ENCODE measurements at regions not wholly inside any gene's neighbourhood (a gene's known extent, or its start where the extent isn't known, plus 50 kb on each side); places are given as distances from the start of the nearest gene placed in this dataset.

GRCh38 chr11:103703954-103704353 is 332.5 kb upstream of the DDI1 start:
- Histone ChIP-seq H3K27me3 (ENCODE audit: insufficient read depth, low read depth, low read length) (no peaks in the 10 kb centered on the region), H3K9me3 (ENCODE audit: low read length) (no peaks in the 10 kb centered on the region), H3F3A (ENCODE audit: insufficient read depth, low read length, poor library complexity, severe bottlenecking) (no peaks in the 10 kb centered on the region), H3K4me3 (ENCODE audit: low read length) (no peak overlapping the region), H3K27ac (ENCODE audit: low read length) (no peak overlapping the region), H3K4me2 (ENCODE audit: low read length) (no peak overlapping the region), H3K9me2 (ENCODE audit: insufficient read depth, low read length) (no peaks in the 10 kb centered on the region), H3K36me3 (ENCODE audit: insufficient read depth, low read length) (no peaks in the 10 kb centered on the region), H2AFZ (ENCODE audit: low read depth, low read length) (no peak overlapping the region), H3K79me2 (replicated peaks; ENCODE audit: insufficient read depth, low read length) (no peaks in the 10 kb centered on the region), H4K20me1 (ENCODE audit: insufficient read depth) (no peaks in the 10 kb centered on the region), H3K9ac (ENCODE audit: low read length) (no peak overlapping the region)
- TF ChIP-seq EP300 (conservative IDR thresholded peaks at IDR 0.05; ENCODE audit: poor library complexity, severe bottlenecking) (no peak), RAD21 (conservative IDR thresholded peaks at IDR 0.05) (no peak), EZH2 (IDR thresholded peaks at IDR 0.05; ENCODE audit: borderline replicate concordance, insufficient read depth, low read length, poor library complexity, severe bottlenecking) (no peak), MXI1 (conservative IDR thresholded peaks at IDR 0.05; ENCODE audit: poor library complexity, severe bottlenecking) (no peak), POLR2AphosphoS5 (IDR thresholded peaks at IDR 0.05) (no peak), SMC3 (conservative IDR thresholded peaks at IDR 0.05; ENCODE audit: poor library complexity) (no peak)

- Histone ChIP-seq H3F3A (ENCODE audit: insufficient read depth, low read length, poor library complexity, severe bottlenecking) (no peaks in the 10 kb centered on the region), H3K27me3 (ENCODE audit: insufficient read depth, low read depth, low read length) (no peaks in the 10 kb centered on the region), H3K9me2 (ENCODE audit: insufficient read depth, low read length) (no peaks in the 10 kb centered on the region), H3K36me3 (ENCODE audit: insufficient read depth, low read length) (no peaks in the 10 kb centered on the region), H3K4me3 (ENCODE audit: low read length) (no peak overlapping the region), H3K4me2 (ENCODE audit: low read length) (no peak overlapping the region), H4K20me1 (ENCODE audit: insufficient read depth) (no peaks in the 10 kb centered on the region), H3K9me3 (ENCODE audit: low read length) (no peaks in the 10 kb centered on the region), H3K79me2 (replicated peaks; ENCODE audit: insufficient read depth, low read length) (no peaks in the 10 kb centered on the region), H2AFZ (ENCODE audit: low read depth, low read length) (no peak overlapping the region), H3K27ac (ENCODE audit: low read length) (no peak overlapping the region), H3K9ac (ENCODE audit: low read length) (no peak overlapping the region)
- TF ChIP-seq POLR2AphosphoS5 (IDR thresholded peaks at IDR 0.05) (no peak), EP300 (conservative IDR thresholded peaks at IDR 0.05; ENCODE audit: poor library complexity, severe bottlenecking) (no peak), REST (IDR thresholded peaks at IDR 0.05; ENCODE audit: borderline replicate concordance) (no peak), CTCF (IDR thresholded peaks at IDR 0.05; ENCODE audit: poor library complexity, severe bottlenecking) (no peak), TAF1 (IDR thresholded peaks at IDR 0.05; ENCODE audit: low read depth) (no peak), SMC3 (conservative IDR thresholded peaks at IDR 0.05; ENCODE audit: poor library complexity) (no peak), RAD21 (conservative IDR thresholded peaks at IDR 0.05) (no peak)
Observed at GRCh38 chr11:103705642-103706041, 330.8 kb upstream of the DDI1 start.

GRCh38 chr11:103709371-103709770 is 327.1 kb upstream of the DDI1 start:
- no peaks in the 10 kb centered on the region for H3K9me2 ChIP-seq (ENCODE audit: insufficient read depth, low read length)
- TF ChIP-seq CTCF (IDR thresholded peaks at IDR 0.05; ENCODE audit: poor library complexity, severe bottlenecking) = no peak
- TF ChIP-seq SMC3 (conservative IDR thresholded peaks at IDR 0.05; ENCODE audit: poor library complexity) = no peak
- no peak for TF ChIP-seq EZH2 (IDR thresholded peaks at IDR 0.05; ENCODE audit: borderline replicate concordance, insufficient read depth, low read length, poor library complexity, severe bottlenecking)
- TF ChIP-seq POLR2AphosphoS5 (IDR thresholded peaks at IDR 0.05) = no peak
- H3K4me2 ChIP-seq (ENCODE audit: low read length) = no peak overlapping the region
- H3K36me3 ChIP-seq (ENCODE audit: insufficient read depth, low read length) = no peaks in the 10 kb centered on the region
- H3K27me3 ChIP-seq (ENCODE audit: insufficient read depth, low read depth, low read length) = no peaks in the 10 kb centered on the region
- H3K27ac ChIP-seq (ENCODE audit: low read length) = no peak overlapping the region
- no peaks in the 10 kb centered on the region for H3F3A ChIP-seq (ENCODE audit: insufficient read depth, low read length, poor library complexity, severe bottlenecking)
- no peaks in the 10 kb centered on the region for H3K9me3 ChIP-seq (ENCODE audit: low read length)
- H3K9ac ChIP-seq (ENCODE audit: low read length) = no peak overlapping the region
- H3K79me2 ChIP-seq (replicated peaks; ENCODE audit: insufficient read depth, low read length) = no peaks in the 10 kb centered on the region
- H4K20me1 ChIP-seq (ENCODE audit: insufficient read depth) = no peaks in the 10 kb centered on the region
- no peak overlapping the region for H2AFZ ChIP-seq (ENCODE audit: low read depth, low read length)
- no peak overlapping the region for H3K4me3 ChIP-seq (ENCODE audit: low read length)
